ENCODE measurements at regions not wholly inside any gene's neighbourhood (a gene's known extent, or its start where the extent isn't known, plus 50 kb on each side); places are given as distances from the start of the nearest gene placed in this dataset.

GRCh38 chr5:119954106-119954505 is 324.7 kb downstream of the FAM170A start:
- Histone ChIP-seq H3K9me3 (no peaks in the 10 kb centered on the region), H2AFZ (ENCODE audit: low read depth) (no peak overlapping the region), H3K9me2 (no peaks in the 10 kb centered on the region), H3K27me3 (ENCODE audit: insufficient read depth) (no peaks in the 10 kb centered on the region), H3F3A (replicated peaks; ENCODE audit: insufficient read depth) (no peaks in the 10 kb centered on the region), H3K36me3 (replicated peaks in 1 of 2; ENCODE audit: control insufficient read depth in 1 of 2, insufficient read depth in 2 of 2, low read length in 1 of 2) (no peaks in the 10 kb centered on the region), H3K4me1 (ENCODE audit: control insufficient read depth in 1 of 2, insufficient read depth in 2 of 2, low read depth in 1 of 2, low read length in 1 of 2) (no peaks in the 10 kb centered on the region), H3K4me2 (no peak overlapping the region), H3K4me3 (ENCODE audit: low read depth in 2 of 2, low read length in 1 of 2) (no peak overlapping the region), H3K27ac (ENCODE audit: low read depth in 2 of 2, low read length in 1 of 2) (no peak overlapping the region), H3K79me2 (ENCODE audit: insufficient read depth) (no peaks in the 10 kb centered on the region), H4K20me1 (ENCODE audit: insufficient read depth) (no peaks in the 10 kb centered on the region), H3K9ac (no peak overlapping the region)
- no peak for DNase-seq
- no peak for TF ChIP-seq USF1 (IDR thresholded peaks at IDR 0.05; ENCODE audit: borderline replicate concordance, low read depth)
- TF ChIP-seq IRF3 (IDR thresholded peaks at IDR 0.05; ENCODE audit: low read depth, low read length), result no peak
- TF ChIP-seq PBX3 (IDR thresholded peaks at IDR 0.05), result no peak
- no peak for TF ChIP-seq EP300 (IDR thresholded peaks at IDR 0.05; ENCODE audit: borderline replicate concordance in 1 of 2, low read depth in 1 of 2, low read length in 1 of 2)
- POLR2A ChIA-PET, result no interaction called here
- CTCF ChIA-PET, result no interaction called here

GRCh38 chr5:119961993-119962392 is 332.6 kb downstream of the FAM170A start:
- Histone ChIP-seq H3K4me2 (no peak overlapping the region), H2AFZ (ENCODE audit: low read depth) (no peak overlapping the region), H3K27me3 (ENCODE audit: insufficient read depth) (no peaks in the 10 kb centered on the region), H4K20me1 (ENCODE audit: insufficient read depth) (no peaks in the 10 kb centered on the region), H3K9me3 (no peaks in the 10 kb centered on the region), H3K4me3 (ENCODE audit: low read depth in 2 of 2, low read length in 1 of 2) (no peak overlapping the region), H3F3A (replicated peaks; ENCODE audit: insufficient read depth) (no peaks in the 10 kb centered on the region), H3K9me2 (no peaks in the 10 kb centered on the region), H3K4me1 (ENCODE audit: control insufficient read depth in 1 of 2, insufficient read depth in 2 of 2, low read depth in 1 of 2, low read length in 1 of 2) (no peaks in the 10 kb centered on the region; a peak in 1 of 4 replicates), H3K79me2 (ENCODE audit: insufficient read depth) (no peaks in the 10 kb centered on the region), H3K36me3 (replicated peaks in 1 of 2; ENCODE audit: control insufficient read depth in 1 of 2, insufficient read depth in 2 of 2, low read length in 1 of 2) (no peaks in the 10 kb centered on the region), H3K9ac (no peak overlapping the region), H3K27ac (ENCODE audit: low read depth in 2 of 2, low read length in 1 of 2) (no peak overlapping the region)
- TF ChIP-seq YY1 (IDR thresholded peaks at IDR 0.05; ENCODE audit: low read depth) (no peak), REST (IDR thresholded peaks at IDR 0.05; ENCODE audit: low read depth, low read length) (no peak), RCOR1 (IDR thresholded peaks at IDR 0.05; ENCODE audit: low read length) (no peak), FOSL2 (IDR thresholded peaks at IDR 0.05; ENCODE audit: borderline replicate concordance, low read depth) (no peak), ZBTB33 (IDR thresholded peaks at IDR 0.05; ENCODE audit: borderline replicate concordance, low read depth) (no peak), RAD21 (IDR thresholded peaks at IDR 0.05; ENCODE audit: low read length) (no peak), IRF3 (IDR thresholded peaks at IDR 0.05; ENCODE audit: low read depth, low read length) (no peak), TEAD4 (IDR thresholded peaks at IDR 0.05; ENCODE audit: borderline replicate concordance, insufficient read depth) (no peak), SIN3A (IDR thresholded peaks at IDR 0.05; ENCODE audit: borderline replicate concordance, low read depth, low read length) (no peak), MAX (IDR thresholded peaks at IDR 0.05; ENCODE audit: low read depth) (no peak), GATA2 (CRISPR knock-in tag; IDR thresholded peaks at IDR 0.05) (no peak), EP300 (IDR thresholded peaks at IDR 0.05; ENCODE audit: borderline replicate concordance in 1 of 2, low read depth in 1 of 2, low read length in 1 of 2) (no peak)
- DNase-seq, result no peak
- 64% methylated on average over 1 of the region's 1 CpG for WGBS (ENCODE audit: low lambda C conversion rate)
- CTCF ChIA-PET, result no interaction called here
- POLR2A ChIA-PET, result no interaction called here
